Kidney epithelial cell (primary cell): ENCODE measurements at regions not wholly inside any gene's neighbourhood (a gene's known extent, or its start where the extent isn't known, plus 50 kb on each side); places are given as distances from the start of the nearest gene placed in this dataset.
"Not testable (repeated sequence)": the region's sequence is repeated elsewhere in the genome, so short reads cannot be mapped to it uniquely, and the experiment has no call there.

ENCODE experiments used
- DNase-seq: peaks from one replicate; pipeline ENCODE4 v3.0.0-alpha.2; 2010; ENCODE audit warnings: low read depth
- H3K27me3 ChIP-seq: 2 replicates; pipeline ENCODE4 v1.6.0; 2011; ENCODE audit warnings: low read length; ENCODE audit not compliant: control insufficient read depth, insufficient read depth
- H3K36me3 ChIP-seq: 2 replicates; pipeline ENCODE4 v1.5.1; 2011; ENCODE audit warnings: low read length; ENCODE audit not compliant: control insufficient read depth, insufficient read depth
- H3K4me3 ChIP-seq: 2 replicates; pipeline ENCODE4 v1.5.1; 2011; ENCODE audit warnings: low read depth, mild to moderate bottlenecking, control low read depth, low read length
- CTCF ChIP-seq: IDR thresholded peaks from 2 replicates; pipeline ENCODE4 v1.5.1; 2011; ENCODE audit warnings: mild to moderate bottlenecking, moderate library complexity, low read length, control low read depth, inconsistent platforms; ENCODE audit not compliant: insufficient read depth, poor library complexity, severe bottlenecking

- H3K4me3 ChIP-seq, result no peak overlapping the region
- H3K36me3 ChIP-seq, result no peaks in the 10 kb centered on the region
- DNase-seq, result no peak
- H3K27me3 ChIP-seq, result no peaks in the 10 kb centered on the region
- TF ChIP-seq CTCF, result no peak
These were observed 76.7 kb upstream of the RFLNA start for GRCh38 chr12:124218243-124218560.

GRCh38 chr12:124218650-124219049, 76.2 kb upstream of the RFLNA start:
- H3K4me3 ChIP-seq, H3K27me3 ChIP-seq, DNase-seq, H3K36me3 ChIP-seq: not testable (repeated sequence)

- H3K27me3 ChIP-seq, result no peaks in the 10 kb centered on the region
- TF ChIP-seq CTCF, result no peak
- H3K4me3 ChIP-seq, result no peak overlapping the region
- H3K36me3 ChIP-seq, result no peaks in the 10 kb centered on the region
- DNase-seq, result no peak
These were observed 72.3 kb upstream of the RFLNA start for GRCh38 chr12:124222368-124223245.

GRCh38 chr12:124223733-124224138, 71.2 kb upstream of the RFLNA start:
- H3K27me3 ChIP-seq, DNase-seq, H3K4me3 ChIP-seq, H3K36me3 ChIP-seq: not testable (repeated sequence)

- TF ChIP-seq CTCF, result no peak
- no peaks in the 10 kb centered on the region for H3K27me3 ChIP-seq
- no peak overlapping the region for H3K4me3 ChIP-seq
- no peak for DNase-seq
- no peaks in the 10 kb centered on the region for H3K36me3 ChIP-seq
These were observed 70.3 kb upstream of the RFLNA start for GRCh38 chr12:124224535-124225110.

GRCh38 chr12:124225730-124226129, 69.2 kb upstream of the RFLNA start:
- DNase-seq, result no peak
- Histone ChIP-seq H3K36me3 (no peaks in the 10 kb centered on the region), H3K27me3 (no peaks in the 10 kb centered on the region), H3K4me3 (no peak overlapping the region)
- no peak for TF ChIP-seq CTCF
